ENCODE measurements at regions not wholly inside any gene's neighbourhood (a gene's known extent, or its start where the extent isn't known, plus 50 kb on each side); places are given as distances from the start of the nearest gene placed in this dataset.
"Not testable (repeated sequence)": the region's sequence is repeated elsewhere in the genome, so short reads cannot be mapped to it uniquely, and the experiment has no call there.

GRCh38 chr10:90075995-90076394 is 374.6 kb downstream of the KIF20B start:
- 96% methylated on average over 2 of the region's 2 CpGs for WGBS (ENCODE audit: insufficient coverage)

GRCh38 chr10:90079819-90080218 is 378.4 kb downstream of the KIF20B start:
- H3K4me3 Mint-ChIP-seq = no peak overlapping the region
- no peak overlapping the region for H3K4me3 ChIP-seq (ENCODE audit: control extremely low read depth in 1 of 5, extremely low read depth in 1 of 5, insufficient read depth in 1 of 5, low read depth in 2 of 5, low read length in 4 of 5)
- H3K4me1 Mint-ChIP-seq = no peaks in the 10 kb centered on the region
- H3K36me3 ChIP-seq (replicated peaks in 1 of 2; ENCODE audit: control extremely low read depth in 1 of 2, control insufficient read depth in 1 of 2, extremely low read depth in 1 of 2, insufficient read depth in 2 of 2, low read length in 1 of 2) = no peaks in the 10 kb centered on the region
- no peaks in the 10 kb centered on the region for H3K27me3 Mint-ChIP-seq
- no peak overlapping the region for H3K4me2 ChIP-seq (replicated peaks; ENCODE audit: low read depth, low read length, poor library complexity, severe bottlenecking)
- DNase-seq = no peak
- H4K20me1 ChIP-seq (ENCODE audit: control insufficient read depth, insufficient read depth, low read length, poor library complexity, severe bottlenecking) = no peaks in the 10 kb centered on the region
- H3K9me3 Mint-ChIP-seq (ENCODE audit: insufficient read depth) = no peaks in the 10 kb centered on the region
- ChIA-PET POLR2A (no interaction called here), CTCF (interaction anchor here (2.6 kb wide), 1 partner anchor 12 kb away, joined by 5 read pairs; no protein-coding TSS in a partner anchor)
- no peak for ATAC-seq (ENCODE audit: low read depth)
- no peaks in the 10 kb centered on the region for H3K79me2 ChIP-seq (ENCODE audit: control insufficient read depth, insufficient read depth, low read length)
- H3K4me1 ChIP-seq (ENCODE audit: control insufficient read depth in 2 of 2, insufficient read depth in 2 of 2, low read length in 2 of 2) = no peaks in the 10 kb centered on the region
- H2AFZ ChIP-seq (ENCODE audit: insufficient read depth, low read depth, low read length, poor library complexity, severe bottlenecking) = no peak overlapping the region
- 83% methylated on average over 1 of the region's 2 CpGs for WGBS (ENCODE audit: insufficient coverage)
- H3K9me3 ChIP-seq (ENCODE audit: control extremely low read depth in 1 of 3, control insufficient read depth in 2 of 3, insufficient read depth in 1 of 3, low read length in 2 of 3) = peaks cover 0 to 1% (median 0%) of the 10 kb centered on the region in 3 donors
- no peak overlapping the region for H3K9ac ChIP-seq (ENCODE audit: low read length)
- no peak overlapping the region for H3K27ac ChIP-seq (ENCODE audit: low read length in 2 of 2)
- TF ChIP-seq EZH2 (IDR thresholded peaks at IDR 0.05; ENCODE audit: borderline replicate concordance, insufficient read depth, low read depth, low read length, poor library complexity, severe bottlenecking) (no peak), CTCF (IDR thresholded peaks at IDR 0.05) (no peak)
- intact Hi-C loops (cut with micrococcal nuclease) = no loop called here
- H3K27ac Mint-ChIP-seq = no peak overlapping the region
- H3K27me3 ChIP-seq (replicated peaks in 1 of 4; ENCODE audit: control extremely low read depth in 1 of 4, control insufficient read depth in 3 of 4, insufficient read depth in 4 of 4, low read length in 3 of 4) = no peaks in the 10 kb centered on the region

More at GRCh38 chr10:90075995-90076394, 374.6 kb downstream of the KIF20B start:
- no peak overlapping the region for H3K27ac ChIP-seq (ENCODE audit: low read length in 2 of 2)
- Mint-ChIP-seq H3K27ac (no peak overlapping the region), H3K9me3 (ENCODE audit: insufficient read depth) (peaks cover 5% of the 10 kb centered on the region), H3K27me3 (no peaks in the 10 kb centered on the region), H3K4me3 (no peak overlapping the region), H3K4me1 (peaks cover 16% of the 10 kb centered on the region)
- ChIA-PET POLR2A (no interaction called here), CTCF (no interaction called here)
- H2AFZ ChIP-seq (ENCODE audit: insufficient read depth, low read depth, low read length, poor library complexity, severe bottlenecking) = no peak overlapping the region
- no peaks in the 10 kb centered on the region for H3K36me3 ChIP-seq (replicated peaks in 1 of 2; ENCODE audit: control extremely low read depth in 1 of 2, control insufficient read depth in 1 of 2, extremely low read depth in 1 of 2, insufficient read depth in 2 of 2, low read length in 1 of 2)
- H3K4me3 ChIP-seq (ENCODE audit: control extremely low read depth in 1 of 5, extremely low read depth in 1 of 5, insufficient read depth in 1 of 5, low read depth in 2 of 5, low read length in 4 of 5) = no peak overlapping the region
- H4K20me1 ChIP-seq (ENCODE audit: control insufficient read depth, insufficient read depth, low read length, poor library complexity, severe bottlenecking) = no peaks in the 10 kb centered on the region
- no peak for DNase-seq
- no peak overlapping the region for H3K9ac ChIP-seq (ENCODE audit: low read length)
- peaks cover 0 to 8% of the 10 kb centered on the region in 2 donors for H3K4me1 ChIP-seq (ENCODE audit: control insufficient read depth in 2 of 2, insufficient read depth in 2 of 2, low read length in 2 of 2)
- no peaks in the 10 kb centered on the region for H3K79me2 ChIP-seq (ENCODE audit: control insufficient read depth, insufficient read depth, low read length)
- no peak for TF ChIP-seq CTCF (IDR thresholded peaks at IDR 0.05)
- no peak for TF ChIP-seq EZH2 (IDR thresholded peaks at IDR 0.05; ENCODE audit: borderline replicate concordance, insufficient read depth, low read depth, low read length, poor library complexity, severe bottlenecking)
- H3K9me3 ChIP-seq (ENCODE audit: control extremely low read depth in 1 of 3, control insufficient read depth in 2 of 3, insufficient read depth in 1 of 3, low read length in 2 of 3) = peaks cover 0 to 2% (median 0%) of the 10 kb centered on the region in 3 donors
- intact Hi-C loops (cut with micrococcal nuclease) = no loop called here
- H3K4me2 ChIP-seq (replicated peaks; ENCODE audit: low read depth, low read length, poor library complexity, severe bottlenecking) = no peak overlapping the region
- no peaks in the 10 kb centered on the region for H3K27me3 ChIP-seq (replicated peaks in 1 of 4; ENCODE audit: control extremely low read depth in 1 of 4, control insufficient read depth in 3 of 4, insufficient read depth in 4 of 4, low read length in 3 of 4)
- ATAC-seq (ENCODE audit: low read depth) = no peak

GRCh38 chr10:90086606-90087190 is 385.3 kb downstream of the KIF20B start:
- H3K4me3 ChIP-seq (ENCODE audit: control extremely low read depth in 1 of 5, extremely low read depth in 1 of 5, insufficient read depth in 1 of 5, low read depth in 2 of 5, low read length in 4 of 5); H3K4me3 Mint-ChIP-seq; H3K4me2 ChIP-seq (replicated peaks; ENCODE audit: low read depth, low read length, poor library complexity, severe bottlenecking); H3K27ac Mint-ChIP-seq; H3K79me2 ChIP-seq (ENCODE audit: control insufficient read depth, insufficient read depth, low read length); DNase-seq; H4K20me1 ChIP-seq (ENCODE audit: control insufficient read depth, insufficient read depth, low read length, poor library complexity, severe bottlenecking); H3K4me1 Mint-ChIP-seq; H3K27ac ChIP-seq (ENCODE audit: low read length in 2 of 2); H3K36me3 ChIP-seq (replicated peaks in 1 of 2; ENCODE audit: control extremely low read depth in 1 of 2, control insufficient read depth in 1 of 2, extremely low read depth in 1 of 2, insufficient read depth in 2 of 2, low read length in 1 of 2); intact Hi-C loops (cut with micrococcal nuclease); H3K9me3 Mint-ChIP-seq (ENCODE audit: insufficient read depth); H3K27me3 ChIP-seq (replicated peaks in 1 of 4; ENCODE audit: control extremely low read depth in 1 of 4, control insufficient read depth in 3 of 4, insufficient read depth in 4 of 4, low read length in 3 of 4); H3K9me3 ChIP-seq (ENCODE audit: control extremely low read depth in 1 of 3, control insufficient read depth in 2 of 3, insufficient read depth in 1 of 3, low read length in 2 of 3); ATAC-seq (ENCODE audit: low read depth); CTCF ChIA-PET; H3K27me3 Mint-ChIP-seq; H3K9ac ChIP-seq (ENCODE audit: low read length); H2AFZ ChIP-seq (ENCODE audit: insufficient read depth, low read depth, low read length, poor library complexity, severe bottlenecking); H3K4me1 ChIP-seq (ENCODE audit: control insufficient read depth in 2 of 2, insufficient read depth in 2 of 2, low read length in 2 of 2): not testable (repeated sequence)
- no CpG with 5 or more reads among the region's 2 CpGs for WGBS (ENCODE audit: insufficient coverage)
- POLR2A ChIA-PET = interaction anchor here (0.6 kb wide), 1 partner anchor 127 kb away, joined by 3 read pairs; no protein-coding TSS in a partner anchor

Data from B cell (primary cell).